Stimulated activated naive CD8-positive, alpha-beta T cell treated with anti-CD3 and anti-CD28 coated beads, Interleukin-15, Interleukin-2, amounts not matched to agents 100 ng/mL and 50 ng/mL, for 24 hours (primary cell): ENCODE measurements at regions not wholly inside any gene's neighbourhood (a gene's known extent, or its start where the extent isn't known, plus 50 kb on each side); places are given as distances from the start of the nearest gene placed in this dataset.

Experiments used
- H3K27ac Mint-ChIP-seq: one replicate; pipeline ENCODE4 v1.8.0; 2021; ENCODE audit warnings: mild to moderate bottlenecking, mixed read lengths
- H3K27me3 Mint-ChIP-seq: one replicate; pipeline ENCODE4 v1.8.0; 2021; ENCODE audit warnings: mixed read lengths
- H3K36me3 Mint-ChIP-seq: one replicate; pipeline ENCODE4 v1.8.0; 2021; ENCODE audit warnings: low read depth, mixed read lengths
- H3K4me1 Mint-ChIP-seq: one replicate; pipeline ENCODE4 v1.8.0; 2021; ENCODE audit warnings: low read depth, mixed read lengths
- H3K4me3 Mint-ChIP-seq: one replicate; pipeline ENCODE4 v1.8.0; 2021; ENCODE audit warnings: mild to moderate bottlenecking, mixed read lengths
- H3K9me3 Mint-ChIP-seq: one replicate; pipeline ENCODE4 v1.8.0; 2021; ENCODE audit warnings: mixed read lengths

- Mint-ChIP-seq H3K27ac (no peak overlapping the region), H3K27me3 (no peaks in the 10 kb centered on the region), H3K4me3 (no peak overlapping the region), H3K9me3 (no peaks in the 10 kb centered on the region), H3K4me1 (peaks cover 28% of the 10 kb centered on the region), H3K36me3 (no peaks in the 10 kb centered on the region)
These were observed 280.3 kb upstream of the TRIB2 start for GRCh38 chr2:12436483-12436882.

- no peaks in the 10 kb centered on the region for H3K27me3 Mint-ChIP-seq
- H3K9me3 Mint-ChIP-seq = no peaks in the 10 kb centered on the region
- H3K4me1 Mint-ChIP-seq = peaks cover 27% of the 10 kb centered on the region
- H3K4me3 Mint-ChIP-seq = no peak overlapping the region
- H3K36me3 Mint-ChIP-seq = no peaks in the 10 kb centered on the region
- H3K27ac Mint-ChIP-seq = no peak overlapping the region
These were observed 279.7 kb upstream of the TRIB2 start for GRCh38 chr2:12436935-12437561.

GRCh38 chr2:12440731-12441130 lies 276.0 kb upstream of the TRIB2 start:
- Mint-ChIP-seq H3K9me3 (no peaks in the 10 kb centered on the region), H3K27me3 (no peaks in the 10 kb centered on the region), H3K4me3 (no peak overlapping the region), H3K27ac (no peak overlapping the region), H3K36me3 (no peaks in the 10 kb centered on the region), H3K4me1 (peaks cover 29% of the 10 kb centered on the region)

GRCh38 chr2:12441750-12442475 lies 274.8 kb upstream of the TRIB2 start:
- Mint-ChIP-seq H3K27me3 (no peaks in the 10 kb centered on the region), H3K4me3 (no peak overlapping the region), H3K36me3 (no peaks in the 10 kb centered on the region), H3K27ac (no peak overlapping the region), H3K4me1 (peaks cover 19% of the 10 kb centered on the region), H3K9me3 (no peaks in the 10 kb centered on the region)

DNA sequence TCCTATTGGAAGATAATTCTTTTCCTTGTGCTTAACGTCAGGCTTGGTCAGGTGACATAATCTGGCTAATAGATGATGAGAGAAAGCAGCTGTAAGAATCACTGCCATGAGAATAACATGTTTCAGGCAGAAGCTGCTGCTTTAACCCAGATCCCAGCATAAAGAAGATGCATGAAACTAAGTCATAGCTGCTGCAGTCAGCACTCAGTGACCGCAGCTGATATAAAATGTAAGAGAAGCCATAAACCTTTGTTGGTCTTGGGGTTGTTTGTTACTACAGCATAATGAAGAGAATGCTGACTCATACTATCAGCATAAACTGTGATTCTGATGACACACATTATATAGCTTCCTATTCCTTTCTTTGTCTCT lies 274.3 kb upstream of the TRIB2 start:
- Mint-ChIP-seq H3K27ac (no peak overlapping the region), H3K9me3 (no peaks in the 10 kb centered on the region), H3K4me3 (no peak overlapping the region), H3K4me1 (peaks cover 14% of the 10 kb centered on the region), H3K27me3 (no peaks in the 10 kb centered on the region), H3K36me3 (no peaks in the 10 kb centered on the region)

- no peak overlapping the region for H3K27ac Mint-ChIP-seq
- H3K4me1 Mint-ChIP-seq = peaks cover 29% of the 10 kb centered on the region
- H3K36me3 Mint-ChIP-seq = no peaks in the 10 kb centered on the region
- H3K4me3 Mint-ChIP-seq = no peak overlapping the region
- H3K9me3 Mint-ChIP-seq = no peaks in the 10 kb centered on the region
- H3K27me3 Mint-ChIP-seq = no peaks in the 10 kb centered on the region
These were observed 267.8 kb upstream of the TRIB2 start for GRCh38 chr2:12448846-12449505.

GRCh38 chr2:12451726-12452125 lies 265.0 kb upstream of the TRIB2 start:
- no peaks in the 10 kb centered on the region for H3K27me3 Mint-ChIP-seq
- H3K4me3 Mint-ChIP-seq = peak overlapping the region; percentile 60
- no peaks in the 10 kb centered on the region for H3K9me3 Mint-ChIP-seq
- H3K36me3 Mint-ChIP-seq = no peaks in the 10 kb centered on the region
- peak overlapping the region; percentile 27 for H3K27ac Mint-ChIP-seq
- H3K4me1 Mint-ChIP-seq = peaks cover 38% of the 10 kb centered on the region

DNA sequence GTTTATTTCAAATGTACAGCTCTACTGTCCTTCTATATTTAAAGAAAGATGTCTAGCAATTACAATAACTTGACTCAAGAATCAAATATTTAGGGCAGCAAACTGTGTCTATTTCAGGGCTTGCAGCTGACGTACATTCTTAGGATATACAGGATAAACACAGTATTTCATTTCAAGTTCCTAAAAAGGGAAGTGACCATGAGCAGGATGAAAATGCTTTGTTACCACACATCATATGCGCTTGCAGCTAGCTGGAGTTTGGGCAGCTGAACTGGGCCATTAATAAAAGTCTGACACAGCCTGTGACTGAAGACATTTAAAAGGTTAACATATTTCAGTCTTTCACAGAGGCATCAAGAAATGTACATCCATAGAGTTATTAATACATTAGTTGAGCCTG lies 264.6 kb upstream of the TRIB2 start:
- peak overlapping the region; percentile 60 for H3K4me3 Mint-ChIP-seq
- H3K9me3 Mint-ChIP-seq = no peaks in the 10 kb centered on the region
- H3K4me1 Mint-ChIP-seq = peaks cover 43% of the 10 kb centered on the region
- no peaks in the 10 kb centered on the region for H3K36me3 Mint-ChIP-seq
- peak overlapping the region; percentile 27 for H3K27ac Mint-ChIP-seq
- H3K27me3 Mint-ChIP-seq = no peaks in the 10 kb centered on the region

DNA sequence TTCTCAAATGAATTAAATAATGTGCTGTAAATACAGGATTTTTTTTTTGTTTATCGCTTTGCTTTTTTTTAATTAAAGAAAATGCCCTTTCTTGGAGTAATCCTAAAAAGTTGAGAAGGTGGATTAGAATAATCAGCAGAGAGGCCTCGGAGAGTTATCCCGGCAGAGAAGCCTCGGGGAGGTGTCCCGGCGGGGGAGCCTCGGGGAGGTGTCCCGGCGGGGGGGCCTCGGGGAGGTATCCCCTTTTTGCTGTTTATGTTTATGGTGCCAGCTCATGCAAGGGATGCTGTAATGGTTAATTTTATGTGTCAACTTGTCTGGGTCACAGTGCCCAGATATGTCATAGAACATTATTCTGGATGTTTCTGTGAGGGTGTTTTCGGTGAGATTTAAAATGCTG lies 263.0 kb upstream of the TRIB2 start:
- Mint-ChIP-seq H3K27me3 (no peaks in the 10 kb centered on the region), H3K9me3 (no peaks in the 10 kb centered on the region), H3K36me3 (no peaks in the 10 kb centered on the region), H3K4me1 (peaks cover 48% of the 10 kb centered on the region), H3K27ac (no peak overlapping the region), H3K4me3 (no peak overlapping the region)

- H3K9me3 Mint-ChIP-seq = no peaks in the 10 kb centered on the region
- H3K4me1 Mint-ChIP-seq = peaks cover 37% of the 10 kb centered on the region
- H3K36me3 Mint-ChIP-seq = no peaks in the 10 kb centered on the region
- H3K27me3 Mint-ChIP-seq = no peaks in the 10 kb centered on the region
- H3K27ac Mint-ChIP-seq = no peak overlapping the region
- no peak overlapping the region for H3K4me3 Mint-ChIP-seq
These were observed 261.1 kb upstream of the TRIB2 start for GRCh38 chr2:12455661-12456060.

DNA sequence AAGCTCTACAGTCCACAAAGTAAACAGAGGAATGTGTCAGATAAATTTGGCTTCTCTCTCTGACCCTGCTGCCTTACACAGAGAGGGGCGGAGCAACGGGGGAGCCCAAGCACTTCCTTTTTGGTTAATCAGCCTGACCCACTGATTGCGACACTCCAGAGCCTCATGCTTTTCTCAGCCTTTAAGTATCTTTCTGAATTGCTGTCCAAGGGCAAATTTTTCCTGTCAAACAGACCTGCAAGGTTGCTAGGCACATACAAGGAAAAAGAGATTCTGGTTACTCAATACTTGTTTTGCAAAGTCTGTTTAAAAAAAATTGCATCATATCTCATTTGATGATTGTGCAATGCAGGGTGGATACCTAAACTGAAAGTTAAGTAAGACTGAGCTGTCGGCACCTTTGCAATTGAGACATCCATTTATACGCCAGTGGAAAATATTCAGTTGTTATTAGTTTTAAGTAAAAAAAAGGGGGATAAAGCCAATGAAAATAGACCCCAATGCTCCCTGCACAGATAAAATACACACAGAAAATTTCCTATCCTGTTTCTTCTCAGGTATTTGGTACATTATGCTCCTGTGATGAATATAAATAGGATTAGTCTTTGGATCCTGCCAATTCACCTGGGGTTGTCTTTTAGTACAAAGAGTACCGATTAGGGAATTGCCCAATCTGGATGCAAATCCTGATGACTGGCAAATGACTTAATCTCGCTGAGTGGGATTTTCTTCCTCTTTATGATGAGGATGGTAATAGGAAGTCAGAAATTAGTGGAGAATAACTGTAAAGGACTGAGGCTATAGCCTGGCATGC lies 260.2 kb upstream of the TRIB2 start:
- no peaks in the 10 kb centered on the region for H3K36me3 Mint-ChIP-seq
- H3K4me1 Mint-ChIP-seq = peaks cover 34% of the 10 kb centered on the region
- peak overlapping the region; percentile 92 for H3K27ac Mint-ChIP-seq
- no peaks in the 10 kb centered on the region for H3K27me3 Mint-ChIP-seq
- H3K4me3 Mint-ChIP-seq = peak overlapping the region; percentile 82
- H3K9me3 Mint-ChIP-seq = no peaks in the 10 kb centered on the region

- Mint-ChIP-seq H3K27me3 (no peaks in the 10 kb centered on the region), H3K36me3 (no peaks in the 10 kb centered on the region), H3K4me1 (peaks cover 20% of the 10 kb centered on the region), H3K9me3 (no peaks in the 10 kb centered on the region), H3K4me3 (no peak overlapping the region), H3K27ac (no peak overlapping the region)
These were observed 258.9 kb upstream of the TRIB2 start for GRCh38 chr2:12457831-12458230.

DNA sequence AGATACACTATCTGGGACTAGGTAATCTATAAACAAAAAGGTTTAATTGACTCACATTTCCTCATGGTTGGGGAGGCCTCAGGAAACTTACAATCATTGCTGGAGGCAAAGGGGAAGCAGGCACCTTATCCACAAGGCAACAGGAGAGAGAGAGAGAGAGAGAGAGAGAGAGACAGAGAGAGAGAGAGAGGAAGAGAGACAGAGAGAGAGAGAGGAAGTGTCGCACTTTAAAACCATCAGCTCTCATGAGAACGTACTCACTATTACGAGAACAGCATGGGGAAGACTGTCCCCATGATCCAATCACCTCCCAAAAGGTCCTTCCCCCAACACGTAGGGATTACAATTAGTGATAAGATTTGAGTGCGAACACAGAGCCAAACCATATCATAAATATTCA lies 253.5 kb upstream of the TRIB2 start:
- H3K27me3 Mint-ChIP-seq = no peaks in the 10 kb centered on the region

GRCh38 chr2:12465631-12466135 lies 251.1 kb upstream of the TRIB2 start:
- Mint-ChIP-seq H3K4me1 (no peaks in the 10 kb centered on the region), H3K4me3 (no peak overlapping the region), H3K9me3 (no peaks in the 10 kb centered on the region), H3K27ac (no peak overlapping the region), H3K27me3 (no peaks in the 10 kb centered on the region), H3K36me3 (no peaks in the 10 kb centered on the region)

More for the DNA sequence above, 253.5 kb upstream of the TRIB2 start:
- Mint-ChIP-seq H3K9me3 (no peaks in the 10 kb centered on the region), H3K4me1 (no peaks in the 10 kb centered on the region), H3K36me3 (no peaks in the 10 kb centered on the region), H3K4me3 (no peak overlapping the region), H3K27ac (no peak overlapping the region)

GRCh38 chr2:12467303-12467702 lies 249.4 kb upstream of the TRIB2 start:
- peaks cover 7% of the 10 kb centered on the region for H3K9me3 Mint-ChIP-seq
- no peaks in the 10 kb centered on the region for H3K4me1 Mint-ChIP-seq
- no peaks in the 10 kb centered on the region for H3K27me3 Mint-ChIP-seq

More at GRCh38 chr2:12467303-12467702, 249.4 kb upstream of the TRIB2 start:
- peaks cover 3% of the 10 kb centered on the region for H3K36me3 Mint-ChIP-seq
- H3K4me3 Mint-ChIP-seq = no peak overlapping the region
- no peak overlapping the region for H3K27ac Mint-ChIP-seq
